OCI-LY3 (cell line): ENCODE measurements at regions not wholly inside any gene's neighbourhood (a gene's known extent, or its start where the extent isn't known, plus 50 kb on each side); places are given as distances from the start of the nearest gene placed in this dataset.

Experiments
- CTCF ChIP-seq: fragments of 200-600, 300-600 bp; sonication (generic); IDR thresholded peaks from 2 replicates; pipeline ENCODE4 v1.5.1; 2014; ENCODE audit warnings: antibody characterized with exemption, low read length, low read depth
- EZH2phosphoT487 ChIP-seq: fragments of 200-600 bp; shearing (Covaris generic); IDR thresholded peaks from 2 replicates; pipeline ENCODE4 v1.6.1; 2018; ENCODE audit warnings: antibody characterized with exemption, mixed run types, low read depth

GRCh38 chr6:100165442-100165841 is 171.4 kb upstream of the MCHR2 start:
- TF ChIP-seq CTCF, result no peak
- no peak for TF ChIP-seq EZH2phosphoT487
